HCT116 (cell line): ENCODE measurements at regions not wholly inside any gene's neighbourhood (a gene's known extent, or its start where the extent isn't known, plus 50 kb on each side); places are given as distances from the start of the nearest gene placed in this dataset.

Source experiments
- EGR1 ChIP-seq: IDR thresholded peaks from 2 replicates; pipeline ENCODE4 v1.6.1; 2012; ENCODE audit warnings: low read depth
- REST ChIP-seq: IDR thresholded peaks from 2 replicates; pipeline ENCODE4 v1.6.1; 2012; ENCODE audit warnings: low read depth

GRCh38 chr6:102701019-102701418, 1307.5 kb downstream of the GRIK2 start:
- TF ChIP-seq REST (no peak), EGR1 (no peak)
